ENCODE measurements at regions not wholly inside any gene's neighbourhood (a gene's known extent, or its start where the extent isn't known, plus 50 kb on each side); places are given as distances from the start of the nearest gene placed in this dataset.
A peak's percentile ranks its signal among the peaks of the same experiment; 100 is the strongest.

DNA sequence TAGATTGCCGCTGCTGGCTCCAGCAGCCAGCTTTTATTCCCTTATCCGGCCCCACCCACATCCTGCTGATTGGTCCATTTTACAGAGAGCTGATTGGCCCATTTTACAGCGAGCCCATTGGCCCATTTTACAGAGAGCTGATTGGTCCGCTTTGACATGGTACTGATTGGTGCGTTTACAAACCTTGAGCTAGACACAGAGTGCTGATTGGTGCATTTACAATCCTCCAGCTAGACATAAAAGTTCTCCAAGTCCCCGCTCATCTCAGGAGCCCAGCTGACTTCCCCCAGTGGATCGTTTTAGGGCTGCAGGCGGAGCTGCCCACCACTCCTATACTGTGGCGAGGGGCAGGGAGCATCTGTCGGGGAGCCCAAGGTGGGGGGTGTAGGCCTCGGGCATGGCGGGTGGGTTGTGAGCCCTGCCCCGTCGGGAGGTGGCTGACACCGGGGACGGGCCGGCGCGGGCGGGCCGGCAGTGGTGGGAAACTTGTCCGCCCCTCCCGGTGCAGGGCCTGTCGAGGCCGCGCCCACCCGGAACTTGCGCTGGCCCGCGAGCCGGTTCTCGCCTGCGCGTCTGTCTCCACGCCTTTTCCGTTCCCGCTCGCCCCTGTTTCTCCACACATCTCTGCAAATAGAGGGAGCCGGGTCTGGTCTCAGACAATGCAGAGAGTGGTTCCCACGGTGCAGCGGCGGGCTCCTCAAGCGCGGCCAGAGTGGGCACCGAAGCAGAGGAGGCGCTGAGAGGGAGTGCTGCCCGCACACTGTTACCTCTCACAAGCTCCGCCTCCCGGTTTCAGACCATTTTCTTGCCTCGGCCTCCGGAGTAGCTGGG is 86.1 kb upstream of the STMND1 start:
- WGBS, 2 experiments (ENCODE audit: insufficient coverage in 1 of 2, insufficient read length in 1 of 2) = 90 to 91% methylated on average over 32 to 51 of the region's 51 CpGs
- H3K4me3 Mint-ChIP-seq = peak overlapping the region; percentile 58
- TF ChIP-seq, protein P1, sequence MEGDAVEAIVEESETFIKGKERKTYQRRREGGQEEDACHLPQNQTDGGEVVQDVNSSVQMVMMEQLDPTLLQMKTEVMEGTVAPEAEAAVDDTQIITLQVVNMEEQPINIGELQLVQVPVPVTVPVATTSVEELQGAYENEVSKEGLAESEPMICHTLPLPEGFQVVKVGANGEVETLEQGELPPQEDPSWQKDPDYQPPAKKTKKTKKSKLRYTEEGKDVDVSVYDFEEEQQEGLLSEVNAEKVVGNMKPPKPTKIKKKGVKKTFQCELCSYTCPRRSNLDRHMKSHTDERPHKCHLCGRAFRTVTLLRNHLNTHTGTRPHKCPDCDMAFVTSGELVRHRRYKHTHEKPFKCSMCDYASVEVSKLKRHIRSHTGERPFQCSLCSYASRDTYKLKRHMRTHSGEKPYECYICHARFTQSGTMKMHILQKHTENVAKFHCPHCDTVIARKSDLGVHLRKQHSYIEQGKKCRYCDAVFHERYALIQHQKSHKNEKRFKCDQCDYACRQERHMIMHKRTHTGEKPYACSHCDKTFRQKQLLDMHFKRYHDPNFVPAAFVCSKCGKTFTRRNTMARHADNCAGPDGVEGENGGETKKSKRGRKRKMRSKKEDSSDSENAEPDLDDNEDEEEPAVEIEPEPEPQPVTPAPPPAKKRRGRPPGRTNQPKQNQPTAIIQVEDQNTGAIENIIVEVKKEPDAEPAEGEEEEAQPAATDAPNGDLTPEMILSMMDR (conservative IDR thresholded peaks at IDR 0.05) = peak; percentile 32
- no peak for DNase-seq
- H3K4me1 ChIP-seq (ENCODE audit: control insufficient read depth, insufficient read depth, low read length) = no peaks in the 10 kb centered on the region
- H3K36me3 ChIP-seq (ENCODE audit: control insufficient read depth, insufficient read depth, low read length) = no peaks in the 10 kb centered on the region
- no peak overlapping the region for H3K27ac ChIP-seq (ENCODE audit: low read depth, low read length)
- H3K36me3 Mint-ChIP-seq (ENCODE audit: low read depth) = no peaks in the 10 kb centered on the region
- no peaks in the 10 kb centered on the region for H3K4me1 Mint-ChIP-seq
- H3K27ac Mint-ChIP-seq = no peak overlapping the region
- no peaks in the 10 kb centered on the region for H3K9me3 ChIP-seq (ENCODE audit: control insufficient read depth, low read length)
- no peaks in the 10 kb centered on the region for H3K27me3 Mint-ChIP-seq (ENCODE audit: insufficient read depth)
- H3K27me3 ChIP-seq (ENCODE audit: control insufficient read depth, insufficient read depth, low read length, poor library complexity, severe bottlenecking) = no peaks in the 10 kb centered on the region
- peaks cover 6% of the 10 kb centered on the region for H3K9me3 Mint-ChIP-seq
- no peak overlapping the region for H3K9ac ChIP-seq (ENCODE audit: extremely low read depth, low read length, poor library complexity, severe bottlenecking)
- no peak overlapping the region for H3K4me3 ChIP-seq (ENCODE audit: low read length)

DNA sequence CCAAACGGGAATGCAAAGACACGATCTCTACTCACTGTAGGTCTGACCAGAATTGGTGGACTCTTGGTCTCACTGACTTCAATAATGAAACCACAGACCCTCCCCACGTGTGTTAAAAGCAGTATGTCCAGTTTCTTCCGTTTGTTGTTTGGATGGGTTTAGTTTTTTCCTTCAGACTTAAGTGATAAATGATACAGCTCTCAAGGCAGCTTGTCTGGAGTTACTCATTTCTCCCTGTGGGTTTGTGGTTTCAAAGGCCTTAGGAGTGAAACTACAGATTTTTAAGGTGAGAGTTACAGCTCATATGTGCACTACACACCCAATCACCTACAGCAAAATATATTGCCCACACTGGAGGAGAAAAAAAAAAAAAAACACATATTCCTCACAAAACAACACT is 86.7 kb upstream of the STMND1 start:
- H3K9ac ChIP-seq (ENCODE audit: extremely low read depth, low read length, poor library complexity, severe bottlenecking) = no peak overlapping the region
- H3K4me1 ChIP-seq (ENCODE audit: control insufficient read depth, insufficient read depth, low read length) = no peaks in the 10 kb centered on the region
- no peak for DNase-seq
- H3K27me3 ChIP-seq (ENCODE audit: control insufficient read depth, insufficient read depth, low read length, poor library complexity, severe bottlenecking) = no peaks in the 10 kb centered on the region
- H3K36me3 ChIP-seq (ENCODE audit: control insufficient read depth, insufficient read depth, low read length) = no peaks in the 10 kb centered on the region
- no peak overlapping the region for H3K4me3 ChIP-seq (ENCODE audit: low read length)
- H3K9me3 ChIP-seq (ENCODE audit: control insufficient read depth, low read length) = no peaks in the 10 kb centered on the region
- TF ChIP-seq, protein P1 (conservative IDR thresholded peaks at IDR 0.05) = no peak
- Mint-ChIP-seq H3K27me3 (ENCODE audit: insufficient read depth) (no peaks in the 10 kb centered on the region), H3K9me3 (peaks cover 6% of the 10 kb centered on the region), H3K4me3 (no peak overlapping the region), H3K36me3 (ENCODE audit: low read depth) (no peaks in the 10 kb centered on the region), H3K27ac (no peak overlapping the region), H3K4me1 (no peaks in the 10 kb centered on the region)
- WGBS, 2 experiments (ENCODE audit: insufficient coverage in 1 of 2, insufficient read length in 1 of 2) = 65 to 78% methylated on average over 2 to 4 of the region's 4 CpGs
- no peak overlapping the region for H3K27ac ChIP-seq (ENCODE audit: low read depth, low read length)

DNA sequence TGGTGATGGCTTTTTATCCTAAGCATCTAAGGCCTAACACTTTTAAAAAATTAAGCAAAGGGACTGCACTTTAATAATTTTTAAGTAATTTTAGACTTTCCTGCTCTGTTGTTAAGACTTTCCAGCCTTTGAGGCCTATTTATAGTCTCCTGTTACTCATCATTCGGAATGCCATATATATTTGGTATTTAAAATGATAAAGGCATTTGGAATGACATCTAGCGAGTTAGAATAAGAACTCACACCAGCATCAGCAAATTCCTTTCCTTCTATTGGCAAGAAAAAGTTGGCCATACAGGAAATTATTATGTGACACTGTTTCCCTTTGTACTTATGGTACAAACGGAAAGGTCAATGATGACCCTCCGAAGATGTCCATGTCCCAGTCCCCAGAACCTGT is 88.1 kb upstream of the STMND1 start:
- 90 to 94% methylated on average over 3 of the region's 4 CpGs for WGBS, 2 experiments (ENCODE audit: insufficient coverage in 1 of 2, insufficient read length in 1 of 2)

More for the DNA sequence above, 88.1 kb upstream of the STMND1 start:
- H3K4me1 ChIP-seq (ENCODE audit: control insufficient read depth, insufficient read depth, low read length) = no peaks in the 10 kb centered on the region
- Mint-ChIP-seq H3K27me3 (ENCODE audit: insufficient read depth) (no peaks in the 10 kb centered on the region), H3K9me3 (peaks cover 6% of the 10 kb centered on the region), H3K27ac (no peak overlapping the region), H3K36me3 (ENCODE audit: low read depth) (no peaks in the 10 kb centered on the region), H3K4me3 (no peak overlapping the region), H3K4me1 (no peaks in the 10 kb centered on the region)
- H3K27me3 ChIP-seq (ENCODE audit: control insufficient read depth, insufficient read depth, low read length, poor library complexity, severe bottlenecking) = no peaks in the 10 kb centered on the region
- no peak for DNase-seq
- TF ChIP-seq, protein P1 (conservative IDR thresholded peaks at IDR 0.05) = no peak
- no peak overlapping the region for H3K27ac ChIP-seq (ENCODE audit: low read depth, low read length)
- H3K9me3 ChIP-seq (ENCODE audit: control insufficient read depth, low read length) = no peaks in the 10 kb centered on the region
- no peaks in the 10 kb centered on the region for H3K36me3 ChIP-seq (ENCODE audit: control insufficient read depth, insufficient read depth, low read length)
- H3K9ac ChIP-seq (ENCODE audit: extremely low read depth, low read length, poor library complexity, severe bottlenecking) = no peak overlapping the region
- H3K4me3 ChIP-seq (ENCODE audit: low read length) = no peak overlapping the region
